NCI-H1436 treated with DMSO at 0.1 percent for 48 hours (cell line): ENCODE measurements at regions not wholly inside any gene's neighbourhood (a gene's known extent, or its start where the extent isn't known, plus 50 kb on each side); places are given as distances from the start of the nearest gene placed in this dataset.
"Not testable (repeated sequence)": the region's sequence is repeated elsewhere in the genome, so short reads cannot be mapped to it uniquely, and the experiment has no call there.

Experiments used
- DNase-seq: peaks from one replicate; lab custom pipeline; 2025; lab: John Stamatoyannopoulos, UW

DNA sequence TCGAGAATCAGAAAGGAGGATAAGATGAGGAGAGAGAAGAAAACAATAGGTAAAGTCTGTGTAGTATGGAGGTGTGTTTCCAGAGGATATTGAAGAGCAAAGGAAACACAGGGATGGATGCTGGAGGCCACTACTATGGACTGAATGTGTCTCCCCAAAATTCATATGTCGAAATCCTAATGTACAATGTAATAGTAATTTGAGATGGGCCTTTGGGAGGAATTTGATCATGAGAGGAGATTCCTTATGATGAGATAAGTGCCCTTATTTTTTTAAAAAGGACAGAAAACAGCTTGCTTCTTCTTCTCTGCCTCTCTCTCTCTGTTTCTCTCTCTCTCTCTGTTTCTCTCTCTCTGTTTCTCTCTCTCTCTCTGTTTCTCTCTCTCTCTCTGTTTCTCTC is 602.2 kb upstream of the ADAMTS5 start:
- no peak for DNase-seq

DNA sequence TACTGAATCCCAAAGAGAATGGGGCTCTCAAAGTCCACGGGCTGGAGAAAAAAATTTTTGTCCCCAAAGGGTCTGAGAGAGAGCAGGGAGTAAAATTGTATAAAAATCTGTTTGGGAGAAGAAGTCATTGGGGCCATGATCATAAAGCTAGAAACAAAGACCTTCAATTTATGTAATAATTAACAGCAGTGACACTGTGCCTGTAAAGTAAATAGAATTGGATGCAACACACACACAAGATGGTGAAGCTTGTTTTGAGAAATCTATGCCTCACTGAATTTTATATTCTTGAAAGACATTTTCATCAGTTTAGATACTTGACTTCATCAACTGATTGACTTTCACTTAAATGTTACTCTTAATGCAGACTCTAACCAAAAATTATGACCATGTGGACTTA is 600.5 kb upstream of the ADAMTS5 start:
- DNase-seq: no peak

DNA sequence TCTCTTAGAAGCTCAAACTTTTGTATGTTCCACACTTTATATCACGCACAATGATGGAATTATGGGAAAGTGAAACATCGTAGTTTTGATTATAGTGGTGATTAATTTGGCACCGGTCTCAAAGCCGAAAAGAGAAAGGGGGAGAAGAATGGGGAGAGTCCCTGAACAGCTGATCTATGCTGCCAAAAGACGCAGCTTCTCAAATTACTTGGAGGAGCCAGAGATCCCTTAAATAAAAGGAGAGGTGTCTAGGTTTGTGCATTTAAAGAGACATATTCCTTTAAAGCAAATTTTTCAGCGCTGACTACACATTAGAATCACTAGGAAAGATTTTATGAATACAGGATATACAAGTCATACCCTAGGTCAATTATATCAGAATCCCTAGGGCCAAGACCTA is 599.6 kb upstream of the ADAMTS5 start:
- DNase-seq: no peak

DNA sequence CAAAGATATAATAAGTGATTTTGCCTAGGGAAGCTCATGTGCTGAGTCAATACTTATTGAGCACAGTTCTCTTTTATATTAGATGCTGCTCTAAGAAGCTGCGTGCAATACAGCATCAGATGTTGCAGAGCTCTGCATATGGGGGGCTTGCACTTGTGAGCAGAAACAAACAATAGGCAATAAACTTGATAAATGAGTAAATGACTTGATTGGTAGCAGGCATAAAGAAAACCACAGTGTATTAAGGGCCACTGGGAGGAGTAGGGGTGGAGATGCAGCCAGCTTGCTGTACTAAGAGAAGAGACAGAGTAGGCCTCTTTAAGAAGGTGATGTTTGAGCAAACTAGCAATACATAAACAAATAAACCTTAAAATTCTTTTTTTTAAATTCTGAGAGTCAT is 598.5 kb upstream of the ADAMTS5 start:
- DNase-seq: no peak

DNA sequence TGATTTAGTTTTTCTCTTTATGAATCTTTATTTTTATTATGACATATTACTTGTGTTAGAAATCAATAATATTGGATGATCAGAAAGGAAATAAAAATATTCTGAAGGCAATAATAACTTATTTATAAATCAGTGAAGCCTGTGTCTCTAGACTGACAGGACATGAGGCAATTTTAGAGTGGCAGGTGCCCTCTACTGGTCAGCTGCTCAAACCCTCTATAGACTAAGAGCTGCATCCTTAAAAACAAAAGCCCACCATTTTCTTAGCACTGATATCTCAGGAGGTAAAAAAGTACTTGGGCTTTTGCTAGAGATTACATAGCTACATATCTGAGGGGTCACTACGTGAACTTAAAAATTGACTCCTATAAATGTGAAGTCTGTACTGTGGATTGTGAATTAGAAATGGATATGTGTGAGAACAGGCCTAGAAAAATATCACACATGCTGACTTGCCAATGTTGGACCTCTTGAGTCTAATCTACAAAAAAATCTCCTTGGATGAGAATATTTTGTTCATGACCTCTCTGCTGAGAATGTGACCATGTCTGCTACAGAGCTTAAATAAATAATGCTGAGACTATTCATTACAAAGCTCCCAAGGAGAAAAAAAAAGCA is 597.9 kb upstream of the ADAMTS5 start:
- no peak for DNase-seq

DNA sequence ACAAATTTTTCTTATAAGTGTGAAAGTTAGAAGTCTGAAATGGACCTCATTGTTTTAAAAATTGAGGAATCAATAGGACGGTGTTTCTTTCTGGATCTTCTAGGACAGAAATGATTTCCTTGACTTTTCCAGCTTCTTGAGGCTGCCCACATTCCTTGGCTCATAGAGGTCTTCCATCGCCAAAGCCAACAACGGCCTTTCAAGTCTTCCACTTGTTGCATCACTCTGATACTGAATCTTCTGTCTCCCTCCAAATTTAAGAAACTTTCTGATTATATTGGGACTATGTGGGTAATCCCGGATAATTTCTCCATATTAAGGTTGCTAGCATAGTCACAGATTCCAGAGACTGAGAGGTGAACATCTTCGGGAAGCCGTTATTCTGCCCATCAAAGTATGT is 595.4 kb upstream of the ADAMTS5 start:
- DNase-seq: no peak

DNA sequence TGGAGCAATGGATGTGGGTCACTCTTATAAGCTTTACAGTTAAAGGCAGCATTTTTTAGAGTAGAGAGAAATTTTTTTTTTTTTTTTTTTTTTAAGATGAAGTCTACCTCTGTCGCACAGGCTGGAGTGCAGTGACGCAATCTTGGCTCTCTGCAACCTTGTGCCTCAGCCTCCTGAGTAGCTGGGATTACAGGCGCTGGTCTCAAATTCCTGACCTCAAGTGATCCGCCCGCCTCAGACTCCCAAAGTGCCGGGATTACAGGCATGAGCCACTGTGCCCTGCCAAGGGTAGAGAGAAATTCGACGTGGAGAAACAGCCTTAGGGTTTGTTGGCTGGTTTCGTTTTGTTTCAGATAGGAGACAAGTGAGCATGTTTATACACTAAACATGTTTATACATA is 594.2 kb upstream of the ADAMTS5 start:
- DNase-seq: no peak

DNA sequence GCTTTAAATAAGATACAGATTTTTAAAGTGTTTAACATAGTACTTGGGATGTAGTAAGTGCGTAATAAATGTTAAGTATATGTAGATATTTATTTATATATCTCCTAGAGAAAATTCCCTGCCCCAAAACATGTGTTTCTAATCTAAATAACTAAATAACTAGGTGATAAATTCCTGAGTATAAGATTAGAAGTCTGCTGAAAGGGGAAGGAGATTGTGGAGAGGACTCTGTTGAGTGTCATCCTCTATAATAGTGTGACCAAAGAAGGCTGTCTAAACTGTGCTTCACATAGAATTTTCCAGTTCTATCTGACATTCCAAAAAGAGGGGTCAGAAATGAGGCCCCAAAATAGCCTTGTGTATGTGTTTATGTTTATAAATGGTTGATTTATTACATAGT is 590.5 kb upstream of the ADAMTS5 start:
- DNase-seq: no peak

DNA sequence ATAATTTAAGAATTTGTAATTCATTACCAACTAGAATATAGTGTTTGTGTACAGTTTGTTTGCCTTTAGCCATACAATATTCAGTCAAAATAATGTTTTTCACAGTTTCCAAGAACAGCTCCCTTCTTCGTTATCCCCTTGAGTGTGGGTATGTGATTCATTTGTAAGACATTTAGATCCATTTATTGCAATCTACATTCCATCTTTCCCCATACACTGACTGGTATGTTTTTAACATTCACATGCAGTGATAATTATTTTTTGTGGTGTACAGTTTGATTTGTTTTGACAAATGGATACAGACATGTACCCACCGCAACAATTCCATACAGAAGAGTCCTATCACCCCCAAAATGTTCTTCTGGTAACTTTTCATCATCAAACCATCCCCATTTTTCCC is 589.1 kb upstream of the ADAMTS5 start:
- no peak for DNase-seq

DNA sequence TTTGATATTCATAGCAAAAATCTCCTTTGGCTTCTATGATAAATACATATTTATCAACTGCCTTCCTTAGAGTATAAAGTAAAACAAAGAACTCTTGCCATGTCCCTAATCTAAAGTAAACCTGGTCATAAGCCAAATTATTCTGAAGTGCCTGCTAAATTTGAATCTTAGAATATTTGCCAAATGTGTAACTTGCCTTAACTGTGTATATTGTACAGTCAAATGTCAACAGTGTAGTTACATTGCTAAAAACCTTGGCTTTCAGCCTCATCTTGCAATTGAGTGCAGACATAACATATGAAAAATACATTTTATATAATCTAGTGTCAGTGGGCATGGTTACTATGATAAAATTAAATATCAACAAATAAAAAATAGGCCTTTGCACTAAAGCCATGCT is 583.4 kb upstream of the ADAMTS5 start:
- DNase-seq: no peak

DNA sequence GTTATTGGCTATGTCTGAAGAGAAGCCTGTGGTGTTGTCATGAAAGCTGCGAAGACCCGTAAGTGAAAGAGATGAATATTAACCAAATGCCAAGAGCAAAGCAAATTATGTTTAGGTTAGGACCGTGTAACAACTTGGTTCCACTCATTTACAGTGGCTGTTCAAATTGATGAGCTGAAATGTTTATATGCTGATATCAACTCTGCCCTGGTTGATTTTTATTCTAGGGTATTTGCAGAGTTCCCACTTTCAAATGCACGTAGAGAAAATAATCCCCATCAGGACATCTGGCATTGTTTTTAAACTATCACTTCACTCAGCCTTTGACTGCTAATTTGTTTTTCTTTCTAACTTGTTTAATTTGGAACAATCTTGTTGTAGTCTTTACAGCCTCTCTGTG is 581.6 kb upstream of the ADAMTS5 start:
- DNase-seq: no peak

DNA sequence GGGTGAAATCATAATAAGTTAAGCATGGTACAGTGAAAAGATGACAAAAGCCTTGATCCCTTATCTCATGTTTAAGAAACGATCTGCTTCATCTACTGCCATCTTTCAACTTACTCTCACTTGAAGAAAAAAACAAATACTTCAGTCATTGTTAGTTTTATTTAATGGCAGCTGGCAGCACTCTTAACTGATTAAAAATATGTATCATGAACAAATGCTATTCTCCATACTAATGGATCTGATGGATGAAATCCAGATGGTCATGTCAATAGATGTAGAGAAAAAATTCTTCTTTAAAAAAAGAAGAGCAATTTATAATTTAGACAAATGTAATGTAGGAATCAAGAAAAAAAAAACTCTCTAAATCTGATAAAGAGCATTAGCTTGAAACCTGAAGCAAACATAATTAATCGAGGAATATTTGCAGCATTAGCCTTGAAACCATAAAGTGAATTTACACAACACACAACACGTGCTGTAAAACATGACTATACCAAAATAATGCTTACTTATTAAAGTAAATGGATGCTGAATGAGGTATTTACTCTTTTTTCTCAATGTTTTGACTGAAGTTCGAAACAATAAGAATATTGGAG is 579.0 kb upstream of the ADAMTS5 start:
- DNase-seq: no peak

DNA sequence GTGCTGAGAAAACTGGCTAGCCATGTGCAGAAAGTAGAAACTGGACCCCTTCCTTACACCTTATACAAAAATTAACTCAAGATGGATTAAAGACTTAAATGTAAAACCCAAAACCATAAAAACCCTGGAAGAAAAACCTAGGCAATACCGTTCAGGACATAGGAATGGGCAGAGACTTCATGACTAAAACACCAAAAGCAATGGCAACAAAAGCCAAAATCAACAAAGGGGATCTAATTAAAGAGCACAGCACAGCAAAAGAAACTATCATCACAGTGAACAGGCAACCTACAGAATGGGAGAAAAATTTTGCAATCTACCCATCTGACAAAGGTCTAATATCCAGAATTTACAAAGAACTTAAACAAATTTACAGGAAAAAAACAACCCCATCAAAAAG is 575.2 kb upstream of the ADAMTS5 start:
- not testable (repeated sequence) for DNase-seq

DNA sequence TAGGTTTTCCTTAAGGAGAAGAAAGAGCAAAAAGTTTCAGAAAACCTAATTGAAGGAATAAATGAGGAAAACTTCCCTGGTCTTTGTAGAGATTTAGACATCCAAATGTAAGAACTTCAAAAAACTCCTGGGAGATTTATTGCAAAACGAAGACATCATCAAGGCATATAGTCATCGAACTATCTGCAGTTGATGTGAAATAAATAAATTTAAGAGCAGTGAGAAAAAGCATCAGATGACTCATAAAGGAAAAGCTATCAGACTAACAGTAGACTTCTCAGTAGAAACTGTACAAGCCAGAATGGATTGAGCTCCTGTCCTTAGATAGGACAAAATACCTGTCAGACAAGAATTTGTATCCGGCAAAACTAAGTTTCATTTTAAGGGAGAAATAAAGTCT is 569.4 kb upstream of the ADAMTS5 start:
- DNase-seq: no peak

DNA sequence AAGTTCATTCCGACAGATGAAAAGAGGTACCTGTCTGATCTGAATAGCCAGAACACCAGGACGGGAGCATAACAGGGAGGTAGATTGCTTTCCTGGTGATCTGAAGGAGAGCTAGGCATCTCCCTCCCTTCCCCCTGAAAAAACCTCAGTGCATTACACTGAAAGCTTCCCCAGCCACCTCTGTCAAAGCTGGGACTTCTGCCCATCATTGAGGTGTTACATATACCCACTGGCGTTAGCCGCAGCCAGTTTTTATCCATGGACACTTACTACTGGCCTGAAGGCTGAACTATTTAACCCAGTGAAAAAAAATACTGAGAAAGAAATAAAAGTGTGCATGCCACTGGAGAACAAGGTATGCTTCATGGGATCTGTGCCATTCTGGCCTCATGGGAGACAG is 568.3 kb upstream of the ADAMTS5 start:
- no peak for DNase-seq

DNA sequence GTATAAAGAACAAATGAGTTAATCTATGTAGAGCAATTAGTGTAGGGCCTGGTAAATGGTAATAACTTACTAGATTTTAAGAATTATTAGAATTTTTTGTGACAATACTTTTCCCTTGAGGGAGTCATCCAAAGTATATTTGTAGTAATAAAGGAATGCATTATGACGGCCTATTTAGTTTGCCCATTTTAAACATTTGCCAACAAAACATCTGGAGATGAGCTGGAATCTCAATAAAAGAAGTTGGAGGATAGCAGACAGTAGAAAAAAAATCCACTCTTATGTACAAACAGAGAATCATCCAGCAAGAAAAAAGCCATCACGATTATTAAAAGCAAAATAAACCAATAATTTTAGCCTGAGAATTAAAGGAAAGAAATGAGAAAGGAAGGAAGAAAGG is 567.3 kb upstream of the ADAMTS5 start:
- DNase-seq: no peak

DNA sequence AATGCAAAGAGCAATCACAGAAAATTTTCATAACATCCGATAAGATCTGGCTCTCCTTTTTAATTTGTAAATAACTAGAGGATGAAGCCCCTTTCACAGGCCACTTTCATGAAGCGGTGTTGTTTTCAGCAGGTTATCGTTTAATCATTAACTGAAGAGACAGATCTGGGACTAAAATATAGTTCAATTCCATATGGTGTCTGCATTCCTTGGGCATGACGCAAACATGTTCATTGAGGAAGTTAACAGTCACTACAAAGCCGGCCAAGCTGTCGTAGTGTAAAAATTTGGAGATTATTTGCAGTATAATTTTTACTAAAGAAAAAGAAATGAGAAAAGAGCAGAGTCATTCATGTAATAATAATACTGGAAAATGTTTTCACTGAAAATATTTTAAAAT is 565.2 kb upstream of the ADAMTS5 start:
- DNase-seq: no peak

DNA sequence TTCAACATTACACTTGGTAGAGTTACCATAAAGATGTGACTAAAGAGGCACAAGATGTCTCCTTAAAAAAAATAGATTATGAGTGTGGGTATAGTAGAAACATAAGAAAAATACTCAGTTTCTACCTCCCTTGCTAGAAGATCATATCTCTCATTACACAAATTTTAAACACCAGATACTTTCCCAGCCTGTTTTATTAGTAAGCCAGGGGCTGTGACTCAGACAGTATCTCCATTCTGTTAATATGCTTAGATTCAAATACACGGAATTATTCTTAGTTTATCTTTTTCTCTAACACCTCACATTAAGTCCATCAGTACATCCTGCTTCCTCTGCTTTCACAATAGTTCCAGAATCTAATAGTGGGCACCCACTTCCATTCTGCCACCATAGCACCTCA is 561.8 kb upstream of the ADAMTS5 start:
- DNase-seq: no peak

DNA sequence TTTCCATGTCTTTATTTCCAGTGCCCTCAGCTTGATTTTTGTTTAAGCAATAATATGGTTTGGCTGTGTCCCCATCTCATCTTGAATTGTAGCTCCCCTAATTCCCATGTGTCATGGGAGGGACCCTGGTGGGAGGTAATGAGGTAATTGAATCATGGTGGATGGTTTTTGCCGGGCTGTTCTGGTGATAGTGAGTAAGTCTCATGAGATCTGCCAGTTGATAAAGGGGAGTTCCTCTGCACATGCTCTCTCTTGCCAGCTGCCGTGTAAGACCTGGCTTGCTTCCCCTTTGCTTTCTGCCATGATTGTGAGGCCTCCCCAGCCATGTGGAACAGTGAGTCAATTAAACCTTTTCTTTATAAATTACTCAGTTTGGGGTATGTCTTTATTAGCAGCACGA is 559.6 kb upstream of the ADAMTS5 start:
- DNase-seq: no peak

DNA sequence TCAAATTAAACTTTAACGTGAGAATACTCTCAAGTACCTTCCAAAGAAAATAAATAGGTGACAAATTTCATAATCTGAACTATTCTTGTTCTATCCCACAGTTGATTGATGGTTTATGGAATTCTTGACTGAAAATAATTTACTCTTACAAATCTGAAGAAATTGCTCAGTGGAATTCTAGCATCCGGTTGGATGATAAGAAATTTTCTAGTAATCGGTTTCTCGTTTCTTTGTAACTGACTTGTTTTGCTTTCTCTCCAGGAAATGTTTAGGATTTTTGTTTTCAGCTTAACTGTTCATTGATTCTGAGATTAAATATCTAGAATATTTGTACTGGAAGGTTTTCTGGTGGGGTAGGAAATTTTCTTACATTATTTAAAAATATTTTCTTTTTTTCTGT is 558.9 kb upstream of the ADAMTS5 start:
- DNase-seq: no peak

DNA sequence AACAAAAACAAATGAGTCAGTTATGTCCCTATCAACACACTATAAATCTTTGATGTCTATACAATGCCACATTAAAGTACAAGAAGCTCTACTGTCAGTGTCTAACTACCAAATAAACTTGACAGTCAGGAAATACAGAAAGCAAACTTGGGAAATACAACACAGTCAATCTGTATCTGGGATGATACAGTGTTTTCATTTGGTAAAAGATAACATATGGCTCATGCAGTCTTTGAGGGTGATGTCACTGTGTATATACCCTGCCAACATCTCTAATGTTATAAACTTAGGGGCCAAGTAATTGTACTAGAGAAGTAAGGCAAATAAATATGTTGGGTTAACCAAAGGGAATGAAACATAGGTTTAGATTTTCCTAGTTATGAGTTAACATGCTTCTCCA is 552.5 kb upstream of the ADAMTS5 start:
- DNase-seq: no peak

DNA sequence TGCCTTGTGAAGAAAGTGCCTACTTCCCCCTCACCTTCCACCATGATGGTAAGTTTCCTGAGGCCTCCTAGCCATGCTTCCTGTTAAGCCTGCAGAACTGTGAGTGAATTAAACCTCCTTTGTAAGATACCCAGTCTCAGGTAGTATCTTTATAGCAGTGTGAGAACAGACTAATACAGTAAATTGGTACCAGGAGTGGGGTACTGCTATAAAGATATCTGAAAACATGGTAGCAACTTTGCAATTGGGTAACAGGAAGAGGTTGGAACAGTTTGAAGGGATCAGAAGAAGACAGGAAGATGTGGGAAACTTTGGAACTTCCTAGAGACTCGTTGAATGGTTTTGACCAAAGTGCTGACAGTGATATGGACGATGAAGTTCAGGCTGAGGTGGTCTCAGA is 550.3 kb upstream of the ADAMTS5 start:
- not testable (repeated sequence) for DNase-seq

DNA sequence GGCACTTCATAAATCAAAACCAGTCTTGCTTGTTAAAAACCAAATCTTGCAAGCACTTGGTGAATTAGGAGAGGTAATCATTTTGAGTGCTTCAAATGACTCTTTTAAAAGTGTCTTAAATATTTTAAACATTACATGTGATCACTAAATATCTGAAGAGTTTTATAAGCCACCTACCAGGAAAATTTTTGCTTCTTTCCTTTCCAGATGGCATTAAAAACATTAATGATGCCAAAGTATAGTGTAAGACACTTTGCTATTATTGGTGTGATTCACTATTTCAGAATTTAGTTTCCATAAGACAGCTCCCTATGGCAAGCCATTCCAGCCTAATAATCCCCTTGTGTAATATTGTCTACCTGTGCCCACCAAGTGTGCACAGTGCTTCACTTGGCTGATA is 548.8 kb upstream of the ADAMTS5 start:
- no peak for DNase-seq

DNA sequence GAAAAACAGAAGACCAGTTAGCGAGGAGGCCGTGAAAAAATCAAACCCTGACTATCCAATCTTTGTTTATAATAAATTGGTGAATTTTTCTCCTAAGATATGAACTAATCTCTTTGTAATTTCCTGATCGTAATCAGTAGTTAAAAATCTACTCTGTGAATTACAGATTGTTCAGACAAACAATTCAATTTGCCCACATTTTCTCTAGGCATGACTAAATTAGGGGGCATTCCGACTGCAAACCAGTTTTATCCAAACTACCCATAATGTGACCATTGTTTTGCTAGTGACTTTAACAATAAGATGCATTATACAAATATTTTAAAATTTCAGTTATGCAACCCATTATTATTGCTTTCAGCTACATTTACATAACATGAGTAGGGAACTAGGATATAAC is 546.9 kb upstream of the ADAMTS5 start:
- DNase-seq: no peak

DNA sequence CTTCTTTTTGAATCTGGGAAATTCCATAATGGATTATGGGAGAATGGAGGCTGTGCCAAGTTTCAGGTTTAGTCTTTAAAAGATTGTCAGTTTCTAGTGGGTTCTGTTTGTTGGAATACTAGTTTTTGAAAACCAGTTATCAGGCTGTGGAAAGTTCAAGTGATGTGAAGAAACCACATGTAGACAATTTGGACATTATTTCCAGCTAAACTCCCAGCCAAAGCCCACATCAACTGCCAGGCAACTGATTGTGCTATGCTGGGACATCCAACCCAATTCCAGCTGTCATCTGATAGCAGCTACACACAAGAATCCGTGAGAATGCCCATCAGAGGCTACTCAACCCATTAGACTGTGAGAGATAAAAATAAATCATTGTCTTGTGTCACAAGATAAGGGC is 546.1 kb upstream of the ADAMTS5 start:
- no peak for DNase-seq
